ENCODE measurements at regions not wholly inside any gene's neighbourhood (a gene's known extent, or its start where the extent isn't known, plus 50 kb on each side); places are given as distances from the start of the nearest gene placed in this dataset.

DNA sequence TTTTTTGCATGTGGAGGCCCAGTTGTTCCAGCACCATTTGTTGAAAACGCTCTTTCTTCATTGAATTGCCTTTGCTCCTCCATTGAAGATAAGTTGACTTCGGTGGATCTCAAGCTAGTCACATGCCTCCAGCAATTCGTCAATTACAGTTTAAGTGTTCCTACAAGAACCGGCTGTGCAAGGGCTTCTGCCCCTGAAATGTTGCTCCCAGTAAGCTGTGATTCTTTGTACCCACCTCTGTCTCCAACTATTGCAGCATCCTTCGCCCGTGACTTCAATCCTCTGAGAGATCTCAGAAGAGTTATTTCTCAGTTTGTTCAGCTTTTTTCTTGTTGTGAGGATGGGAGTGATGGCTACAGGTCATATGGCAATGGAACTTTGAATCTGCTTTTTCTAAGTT lies 194.2 kb upstream of the B3GAT1 start:
- Mint-ChIP-seq H3K4me1 (peaks cover 9 to 12% of the 10 kb centered on the region in 2 experiments), H3K27me3 (ENCODE audit: low read depth) (peaks cover 15% of the 10 kb centered on the region), H3K4me3 (no peak overlapping the region), H3K9me3 (peaks cover 4% of the 10 kb centered on the region in 2 experiments; a peak in 1 of 5 replicates), H3K27ac (no peak overlapping the region), H3K36me3 (ENCODE audit: insufficient read depth in 1 of 3, low read depth in 3 of 3) (no peaks in the 10 kb centered on the region)
- Histone ChIP-seq H3T11ph (ENCODE audit: low read length) (no peak overlapping the region), H3K4me2 (ENCODE audit: insufficient read depth, insufficient read length, low read length) (no peak overlapping the region), H2BK5ac (ENCODE audit: insufficient read length, low read length) (no peak overlapping the region), H3K27me3 (ENCODE audit: insufficient read depth, low read length) (no peaks in the 10 kb centered on the region), H3K4me1 (ENCODE audit: insufficient read depth, low read length) (no peaks in the 10 kb centered on the region), H2AK5ac (ENCODE audit: insufficient read length, low read length) (no peak overlapping the region), H3K23ac (ENCODE audit: insufficient read length, low read depth, low read length) (no peak overlapping the region), H3K27ac (ENCODE audit: insufficient read length, low read depth, low read length) (no peak overlapping the region), H3K56ac (ENCODE audit: insufficient read length, low read depth, low read length) (no peak overlapping the region), H3K18ac (ENCODE audit: insufficient read length, low read depth, low read length) (no peak overlapping the region), H3K23me2 (ENCODE audit: insufficient read length, low read depth, low read length, poor library complexity, severe bottlenecking) (no peaks in the 10 kb centered on the region), H3K79me1 (ENCODE audit: insufficient read depth, low read depth, low read length, poor library complexity, severe bottlenecking) (no peaks in the 10 kb centered on the region), H3K9me3 (ENCODE audit: control insufficient read depth, low read depth, low read length) (no peaks in the 10 kb centered on the region), H4K5ac (ENCODE audit: insufficient read length, low read depth, low read length) (no peak overlapping the region), H2BK20ac (ENCODE audit: low read depth, low read length, poor library complexity, severe bottlenecking) (no peak overlapping the region), H3K9ac (ENCODE audit: extremely low read depth, insufficient read length, low read length) (no peak overlapping the region), H2BK120ac (ENCODE audit: low read depth, low read length, poor library complexity, severe bottlenecking) (no peak overlapping the region), H4K20me1 (ENCODE audit: control insufficient read depth, insufficient read depth, insufficient read length) (no peaks in the 10 kb centered on the region), H3K14ac (ENCODE audit: insufficient read depth, low read length) (no peak overlapping the region), H2BK15ac (ENCODE audit: low read depth, low read length) (no peak overlapping the region), H3K4ac (ENCODE audit: low read depth, low read length) (no peak overlapping the region), H2BK12ac (ENCODE audit: insufficient read length, low read depth, low read length) (no peak overlapping the region), H4K91ac (ENCODE audit: insufficient read length, low read depth, low read length) (no peak overlapping the region), H4K8ac (replicated peaks; ENCODE audit: insufficient read length, low read depth, low read length) (no peak overlapping the region), H3K79me2 (ENCODE audit: insufficient read depth, low read length) (no peaks in the 10 kb centered on the region), H2AFZ (ENCODE audit: low read length) (no peak overlapping the region)
- DNase-seq, result no peak
- no CpG with 5 or more reads among the region's 6 CpGs for WGBS (ENCODE audit: extremely low coverage, insufficient read length, low lambda C conversion rate)
- TF ChIP-seq, protein P1, sequence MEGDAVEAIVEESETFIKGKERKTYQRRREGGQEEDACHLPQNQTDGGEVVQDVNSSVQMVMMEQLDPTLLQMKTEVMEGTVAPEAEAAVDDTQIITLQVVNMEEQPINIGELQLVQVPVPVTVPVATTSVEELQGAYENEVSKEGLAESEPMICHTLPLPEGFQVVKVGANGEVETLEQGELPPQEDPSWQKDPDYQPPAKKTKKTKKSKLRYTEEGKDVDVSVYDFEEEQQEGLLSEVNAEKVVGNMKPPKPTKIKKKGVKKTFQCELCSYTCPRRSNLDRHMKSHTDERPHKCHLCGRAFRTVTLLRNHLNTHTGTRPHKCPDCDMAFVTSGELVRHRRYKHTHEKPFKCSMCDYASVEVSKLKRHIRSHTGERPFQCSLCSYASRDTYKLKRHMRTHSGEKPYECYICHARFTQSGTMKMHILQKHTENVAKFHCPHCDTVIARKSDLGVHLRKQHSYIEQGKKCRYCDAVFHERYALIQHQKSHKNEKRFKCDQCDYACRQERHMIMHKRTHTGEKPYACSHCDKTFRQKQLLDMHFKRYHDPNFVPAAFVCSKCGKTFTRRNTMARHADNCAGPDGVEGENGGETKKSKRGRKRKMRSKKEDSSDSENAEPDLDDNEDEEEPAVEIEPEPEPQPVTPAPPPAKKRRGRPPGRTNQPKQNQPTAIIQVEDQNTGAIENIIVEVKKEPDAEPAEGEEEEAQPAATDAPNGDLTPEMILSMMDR (conservative IDR thresholded peaks at IDR 0.05), result no peak
